ENCODE measurements at regions not wholly inside any gene's neighbourhood (a gene's known extent, or its start where the extent isn't known, plus 50 kb on each side); places are given as distances from the start of the nearest gene placed in this dataset.

- no peaks in the 10 kb centered on the region; the same call in 1 of the 2 replicates for H3K9me3 ChIP-seq (ENCODE audit: control insufficient read depth, insufficient read depth, low read length)
- no peak overlapping the region for H3K9ac ChIP-seq (ENCODE audit: low read depth, low read length)
- peaks cover 5% of the 10 kb centered on the region; the same call in 1 of the 2 replicates for H3K4me1 ChIP-seq (ENCODE audit: insufficient read depth, low read length)
- no peaks in the 10 kb centered on the region for H3K36me3 ChIP-seq (ENCODE audit: insufficient read depth, low read length)
Observed at GRCh38 chr2:146123714-146124113, 1603.8 kb upstream of the ZEB2 start.

GRCh38 chr2:146123256-146123655, 1603.3 kb upstream of the ZEB2 start:
- H3K36me3 ChIP-seq (ENCODE audit: insufficient read depth, low read length) = no peaks in the 10 kb centered on the region
- no peak overlapping the region for H3K9ac ChIP-seq (ENCODE audit: low read depth, low read length)
- no peaks in the 10 kb centered on the region; the same call in 1 of the 2 replicates for H3K9me3 ChIP-seq (ENCODE audit: control insufficient read depth, insufficient read depth, low read length)
- peaks cover 5% of the 10 kb centered on the region; the same call in 1 of the 2 replicates for H3K4me1 ChIP-seq (ENCODE audit: insufficient read depth, low read length)

GRCh38 chr2:146119586-146119985, 1599.7 kb upstream of the ZEB2 start:
- Histone ChIP-seq H3K4me1 (ENCODE audit: insufficient read depth, low read length) (peaks cover 5% of the 10 kb centered on the region; the same call in 1 of the 2 replicates), H3K9me3 (ENCODE audit: control insufficient read depth, insufficient read depth, low read length) (no peaks in the 10 kb centered on the region), H3K36me3 (ENCODE audit: insufficient read depth, low read length) (no peaks in the 10 kb centered on the region), H3K9ac (ENCODE audit: low read depth, low read length) (no peak overlapping the region)

- H3K9me3 ChIP-seq (ENCODE audit: control insufficient read depth, insufficient read depth, low read length) = no peaks in the 10 kb centered on the region
- no peaks in the 10 kb centered on the region for H3K4me1 ChIP-seq (ENCODE audit: insufficient read depth, low read length)
- H3K9ac ChIP-seq (ENCODE audit: low read depth, low read length) = no peak overlapping the region
- no peaks in the 10 kb centered on the region for H3K36me3 ChIP-seq (ENCODE audit: insufficient read depth, low read length)
Observed at GRCh38 chr2:146108993-146109392, 1589.1 kb upstream of the ZEB2 start.

GRCh38 chr2:146094185-146094584, 1574.3 kb upstream of the ZEB2 start:
- H3K36me3 ChIP-seq (ENCODE audit: insufficient read depth, low read length) = no peaks in the 10 kb centered on the region
- peaks cover 24% of the 10 kb centered on the region for H3K9me3 ChIP-seq (ENCODE audit: control insufficient read depth, insufficient read depth, low read length)
- H3K9ac ChIP-seq (ENCODE audit: low read depth, low read length) = no peak overlapping the region
- H3K4me1 ChIP-seq (ENCODE audit: insufficient read depth, low read length) = no peaks in the 10 kb centered on the region

- Histone ChIP-seq H3K9ac (ENCODE audit: low read depth, low read length) (no peak overlapping the region), H3K4me1 (ENCODE audit: insufficient read depth, low read length) (no peaks in the 10 kb centered on the region), H3K9me3 (ENCODE audit: control insufficient read depth, insufficient read depth, low read length) (no peaks in the 10 kb centered on the region), H3K36me3 (ENCODE audit: insufficient read depth, low read length) (no peaks in the 10 kb centered on the region)
Observed at GRCh38 chr2:146081459-146081858, 1561.5 kb upstream of the ZEB2 start.

- Histone ChIP-seq H3K36me3 (ENCODE audit: insufficient read depth, low read length) (no peaks in the 10 kb centered on the region), H3K9me3 (ENCODE audit: control insufficient read depth, insufficient read depth, low read length) (no peaks in the 10 kb centered on the region), H3K4me1 (ENCODE audit: insufficient read depth, low read length) (no peaks in the 10 kb centered on the region), H3K9ac (ENCODE audit: low read depth, low read length) (no peak overlapping the region)
Observed at GRCh38 chr2:146080925-146081324, 1561.0 kb upstream of the ZEB2 start.

GRCh38 chr2:146079216-146079615, 1559.3 kb upstream of the ZEB2 start:
- H3K36me3 ChIP-seq (ENCODE audit: insufficient read depth, low read length) = no peaks in the 10 kb centered on the region
- no peak overlapping the region for H3K9ac ChIP-seq (ENCODE audit: low read depth, low read length)
- no peaks in the 10 kb centered on the region for H3K4me1 ChIP-seq (ENCODE audit: insufficient read depth, low read length)
- no peaks in the 10 kb centered on the region for H3K9me3 ChIP-seq (ENCODE audit: control insufficient read depth, insufficient read depth, low read length)

- Histone ChIP-seq H3K4me1 (ENCODE audit: insufficient read depth, low read length) (no peaks in the 10 kb centered on the region), H3K9ac (ENCODE audit: low read depth, low read length) (no peak overlapping the region), H3K36me3 (ENCODE audit: insufficient read depth, low read length) (no peaks in the 10 kb centered on the region), H3K9me3 (ENCODE audit: control insufficient read depth, insufficient read depth, low read length) (no peaks in the 10 kb centered on the region)
Observed at GRCh38 chr2:146077156-146077555, 1557.2 kb upstream of the ZEB2 start.

GRCh38 chr2:146068051-146068450, 1548.1 kb upstream of the ZEB2 start:
- H3K36me3 ChIP-seq (ENCODE audit: insufficient read depth, low read length) = no peaks in the 10 kb centered on the region
- H3K4me1 ChIP-seq (ENCODE audit: insufficient read depth, low read length) = no peaks in the 10 kb centered on the region
- H3K9ac ChIP-seq (ENCODE audit: low read depth, low read length) = no peak overlapping the region
- H3K9me3 ChIP-seq (ENCODE audit: control insufficient read depth, insufficient read depth, low read length) = no peaks in the 10 kb centered on the region

GRCh38 chr2:146048141-146048540, 1528.2 kb upstream of the ZEB2 start:
- Histone ChIP-seq H3K4me1 (ENCODE audit: insufficient read depth, low read length) (no peaks in the 10 kb centered on the region), H3K9me3 (ENCODE audit: control insufficient read depth, insufficient read depth, low read length) (peaks cover 1% of the 10 kb centered on the region; the same call in 1 of the 2 replicates), H3K9ac (ENCODE audit: low read depth, low read length) (no peak overlapping the region), H3K36me3 (ENCODE audit: insufficient read depth, low read length) (no peaks in the 10 kb centered on the region)

GRCh38 chr2:146041274-146041910, 1521.5 kb upstream of the ZEB2 start:
- Histone ChIP-seq H3K36me3 (ENCODE audit: insufficient read depth, low read length) (no peaks in the 10 kb centered on the region), H3K9ac (ENCODE audit: low read depth, low read length) (no peak overlapping the region; the same call in 1 of the 2 replicates), H3K4me1 (ENCODE audit: insufficient read depth, low read length) (peaks cover 7% of the 10 kb centered on the region; the same call in 1 of the 2 replicates), H3K9me3 (ENCODE audit: control insufficient read depth, insufficient read depth, low read length) (no peaks in the 10 kb centered on the region)

GRCh38 chr2:146040051-146040450, 1520.1 kb upstream of the ZEB2 start:
- Histone ChIP-seq H3K9me3 (ENCODE audit: control insufficient read depth, insufficient read depth, low read length) (no peaks in the 10 kb centered on the region), H3K36me3 (ENCODE audit: insufficient read depth, low read length) (no peaks in the 10 kb centered on the region), H3K4me1 (ENCODE audit: insufficient read depth, low read length) (peaks cover 7% of the 10 kb centered on the region; the same call in 1 of the 2 replicates), H3K9ac (ENCODE audit: low read depth, low read length) (no peak overlapping the region)

- H3K9me3 ChIP-seq (ENCODE audit: control insufficient read depth, insufficient read depth, low read length) = no peaks in the 10 kb centered on the region
- no peak overlapping the region for H3K9ac ChIP-seq (ENCODE audit: low read depth, low read length)
- H3K4me1 ChIP-seq (ENCODE audit: insufficient read depth, low read length) = peaks cover 7% of the 10 kb centered on the region; the same call in 1 of the 2 replicates
- no peaks in the 10 kb centered on the region for H3K36me3 ChIP-seq (ENCODE audit: insufficient read depth, low read length)
Observed at GRCh38 chr2:146038014-146038413, 1518.1 kb upstream of the ZEB2 start.

GRCh38 chr2:146037334-146037870, 1517.5 kb upstream of the ZEB2 start:
- H3K9ac ChIP-seq (ENCODE audit: low read depth, low read length) = no peak overlapping the region
- no peaks in the 10 kb centered on the region for H3K9me3 ChIP-seq (ENCODE audit: control insufficient read depth, insufficient read depth, low read length)
- H3K4me1 ChIP-seq (ENCODE audit: insufficient read depth, low read length) = peaks cover 7% of the 10 kb centered on the region; the same call in 1 of the 2 replicates
- no peaks in the 10 kb centered on the region for H3K36me3 ChIP-seq (ENCODE audit: insufficient read depth, low read length)
